HEK293T (cell line): ENCODE measurements at regions not wholly inside any gene's neighbourhood (a gene's known extent, or its start where the extent isn't known, plus 50 kb on each side); places are given as distances from the start of the nearest gene placed in this dataset.

Source experiments
- PKNOX1 ChIP-seq: fragments of 450-650 bp; IDR thresholded peaks from 2 replicates; pipeline ENCODE4 v1.6.1; 2016
- TARDBP ChIP-seq: fragments of 450-650 bp; IDR thresholded peaks from 2 replicates; pipeline ENCODE4 v1.6.1; 2016

GRCh38 chr2:228625481-228625880 lies 444.0 kb upstream of the SPHKAP start:
- TF ChIP-seq PKNOX1: no peak
- no peak for TF ChIP-seq TARDBP
